A549 (cell line): ENCODE measurements at regions not wholly inside any gene's neighbourhood (a gene's known extent, or its start where the extent isn't known, plus 50 kb on each side); places are given as distances from the start of the nearest gene placed in this dataset.

Source experiments
- ATAC-seq, 2 experiments: fragments of 200-7000 bp in 1 of 2; fragments of >200 bp in 1 of 2; cut with Nextera tagmentation in 1 of 2; cut with Tn5 transposase in 1 of 2; 3 replicates each; pipeline versions ENCODE4 v1.8.0 to v1.9.1; 2018 to 2020; ENCODE audit warnings: mild to moderate bottlenecking in 1 of 2, moderate library complexity in 1 of 2
- CTCF ChIA-PET: fragments of 300-600 bp; sonication (Branson Sonifier 250); formaldehyde crosslinking; extraction: SDS; loops from one replicate; lab custom pipeline; 2021; ENCODE audit warnings: antibody characterized with exemption, inconsistent platforms; lab: Yijun Ruan, JAX
- POLR2A ChIA-PET: fragments of 350-600 bp; formaldehyde crosslinking; extraction: SDS; loops from one replicate; lab custom pipeline; 2021; ENCODE audit warnings: antibody characterized with exemption, inconsistent platforms; lab: Yijun Ruan, JAX
- DNase-seq, 2 experiments: peaks; one replicate each; pipeline versions ENCODE4 v3.0.0 to v3.0.0-alpha.2; 2011 to 2016; ENCODE audit warnings: low read depth in 1 of 2, low spot score in 1 of 2
- FAIRE-seq: peaks from 2 replicates; lab custom pipeline; 2011; peaks lifted over from hg19 to GRCh38; lab: Jason Lieb, UNC
- H3K27ac ChIP-seq, 2 experiments: fragments of >200 bp; sonication (Bioruptor Twin); formaldehyde crosslinking; 3 replicates each; pipeline ENCODE4 v1.5.1; 2016 to 2017
- H3K4me1 ChIP-seq: fragments of >200 bp; sonication (Bioruptor Twin); formaldehyde crosslinking; 3 replicates; pipeline ENCODE4 v1.6.1; 2016
- H3K4me2 ChIP-seq: fragments of >200 bp; sonication (Bioruptor Twin); formaldehyde crosslinking; 3 replicates; pipeline ENCODE4 v1.6.1; 2016
- H3K4me3 ChIP-seq: fragments of >200 bp; sonication (Bioruptor Twin); formaldehyde crosslinking; 3 replicates; pipeline ENCODE4 v1.5.1; 2016
- H3K9me3 ChIP-seq: fragments of >200 bp; sonication (Bioruptor Twin); formaldehyde crosslinking; 3 replicates; pipeline ENCODE4 v1.6.1; 2016
- ATOH8 ChIP-seq: fragments of 250-450 bp; sonication (Bioruptor Pico); IDR thresholded peaks from 2 replicates; pipeline ENCODE4 v1.5.0; 2020; ENCODE audit warnings: low read depth, mild to moderate bottlenecking, moderate library complexity
- CBX8 ChIP-seq: fragments of 200-600 bp; sonication (generic); IDR thresholded peaks from 2 replicates; pipeline ENCODE4 v1.6.1; 2016
- CHD2 ChIP-seq: fragments of 150-350 bp; IDR thresholded peaks from 2 replicates; pipeline ENCODE4 v1.6.1; 2014; ENCODE audit warnings: low read length; ENCODE audit not compliant: partially characterized antibody
- EHF ChIP-seq: fragments of 250-450 bp; sonication (Bioruptor Pico); IDR thresholded peaks from 2 replicates; pipeline ENCODE4 v1.5.0; 2020; ENCODE audit warnings: mild to moderate bottlenecking
- EHMT2 ChIP-seq: fragments of 200-600 bp; sonication (generic); IDR thresholded peaks from 2 replicates; pipeline ENCODE4 v1.6.1; 2016; ENCODE audit warnings: antibody characterized with exemption, low read depth, mild to moderate bottlenecking, moderate library complexity
- ESRRA ChIP-seq: fragments of 150-350 bp; IDR thresholded peaks from 2 replicates; pipeline ENCODE4 v1.6.1; 2014; ENCODE audit warnings: mild to moderate bottlenecking, low read length, borderline replicate concordance
- HES2 ChIP-seq: fragments of >200 bp; sonication (Bioruptor Twin); formaldehyde crosslinking; IDR thresholded peaks from 2 replicates; pipeline ENCODE4 v1.6.1; 2016
- JUN ChIP-seq, 2 experiments: fragments of >200 bp; sonication (Bioruptor Twin); formaldehyde crosslinking; IDR thresholded peaks; 2 replicates in 1 of 2; 3 replicates in 1 of 2; pipeline ENCODE4 v1.6.1; 2016 to 2017
- KDM5A ChIP-seq: fragments of 200-600 bp; sonication (generic); IDR thresholded peaks from 2 replicates; pipeline ENCODE4 v1.6.1; 2016; ENCODE audit warnings: antibody characterized with exemption, mild to moderate bottlenecking
- MAFK ChIP-seq: fragments of 450-650 bp; IDR thresholded peaks from 2 replicates; pipeline ENCODE4 v1.6.1; 2014; ENCODE audit not compliant: partially characterized antibody
- MAZ ChIP-seq: fragments of 150-350 bp; IDR thresholded peaks from 2 replicates; pipeline ENCODE4 v1.6.1; 2014; ENCODE audit warnings: antibody characterized with exemption, low read depth, low read length, borderline replicate concordance
- MYC ChIP-seq: IDR thresholded peaks from 2 replicates; pipeline ENCODE4 v1.6.1; 2012; ENCODE audit warnings: mild to moderate bottlenecking, inconsistent platforms, low read length, improper control_type of control experiment, borderline replicate concordance
- NR3C1 ChIP-seq: fragments of >200 bp; sonication (Bioruptor Twin); formaldehyde crosslinking; IDR thresholded peaks from 3 replicates; pipeline ENCODE4 v1.6.1; 2017
- RARB ChIP-seq: fragments of 250-450 bp; sonication (Bioruptor Pico); IDR thresholded peaks from 2 replicates; pipeline ENCODE4 v1.8.0; 2021; ENCODE audit warnings: mild to moderate bottlenecking, moderate library complexity
- RCOR1 ChIP-seq: fragments of 150-350 bp; IDR thresholded peaks from 2 replicates; pipeline ENCODE4 v1.6.1; 2014; ENCODE audit warnings: antibody characterized with exemption, low read length, low read depth
- SREBF2 ChIP-seq: fragments of 450-650 bp; IDR thresholded peaks from 2 replicates; pipeline ENCODE4 v1.6.1; 2014; ENCODE audit warnings: mild to moderate bottlenecking, moderate library complexity
- TFCP2L1 ChIP-seq: fragments of 250-450 bp; sonication (Bioruptor Pico); IDR thresholded peaks from 2 replicates; pipeline ENCODE4 v1.5.0; 2021; ENCODE audit warnings: mild to moderate bottlenecking
- USF2 ChIP-seq: fragments of 450-650 bp; IDR thresholded peaks from 2 replicates; pipeline ENCODE4 v1.6.1; 2014; ENCODE audit warnings: antibody characterized with exemption
- ZNF302 ChIP-seq: fragments of 250-450 bp; sonication (Bioruptor Pico); IDR thresholded peaks from 2 replicates; pipeline ENCODE4 v1.9.0; 2021; ENCODE audit warnings: inconsistent platforms, mild to moderate bottlenecking, moderate library complexity
- ZSCAN20 ChIP-seq: fragments of 250-450 bp; sonication (Bioruptor Pico); IDR thresholded peaks from 2 replicates; pipeline ENCODE4 v1.8.0; 2022; ENCODE audit warnings: mild to moderate bottlenecking, moderate library complexity
- whole genome bisulfite sequencing: methylation state at CpG from one replicate; pipeline ENCODE4 v1.1.6; 2017; ENCODE audit errors: missing lambda C conversion rate; 5-methylcytosine and 5-hydroxymethylcytosine counted together

- Histone ChIP-seq H3K4me3 (no peak overlapping the region), H3K27ac (no peak overlapping the region), H3K4me2 (no peak overlapping the region), H3K9me3 (no peaks in the 10 kb centered on the region), H3K4me1 (no peaks in the 10 kb centered on the region)
- 24% methylated on average over 7 of the region's 7 CpGs for WGBS
- no peak for FAIRE-seq
- CTCF ChIA-PET, result no interaction called here
- POLR2A ChIA-PET, result no interaction called here
- DNase-seq, result no peak
- TF ChIP-seq ZNF302 (CRISPR knock-in tag) (no peak), RARB (CRISPR knock-in tag) (no peak), CBX8 (no peak), CHD2 (no peak), SREBF2 (no peak), JUN (IDR thresholded peaks at IDR 0.05) (no peak), MAFK (no peak), ATOH8 (CRISPR knock-in tag) (no peak), RCOR1 (no peak), MAZ (no peak), EHMT2 (no peak), USF2 (no peak), ZSCAN20 (CRISPR knock-in tag) (no peak), HES2 (no peak), TFCP2L1 (CRISPR knock-in tag) (no peak), MYC (no peak), NR3C1 (no peak)
- ATAC-seq, result no peak; a peak in 1 of 6 replicates
Measured at GRCh38 chr14:94962166-94962575, 192.3 kb upstream of the GSC start.

GRCh38 chr14:94961386-94962165 lies 191.7 kb upstream of the GSC start:
- Histone ChIP-seq H3K9me3 (no peaks in the 10 kb centered on the region), H3K27ac (no peak overlapping the region), H3K4me3 (no peak overlapping the region), H3K4me2 (no peak overlapping the region), H3K4me1 (no peaks in the 10 kb centered on the region)
- FAIRE-seq (no peak), ATAC-seq (no peak), DNase-seq (no peak)
- no peak for TF ChIP-seq EHF
- TF ChIP-seq ATOH8 (CRISPR knock-in tag), result no peak
- TF ChIP-seq ESRRA, result no peak
- ChIA-PET CTCF (no interaction called here), POLR2A (no interaction called here)
- 30% methylated on average over 19 of the region's 19 CpGs for WGBS

GRCh38 chr14:94960285-94961001 lies 190.5 kb upstream of the GSC start:
- FAIRE-seq, result no peak
- POLR2A ChIA-PET, result no interaction called here
- ATAC-seq, result no peak

More at GRCh38 chr14:94960285-94961001, 190.5 kb upstream of the GSC start:
- Histone ChIP-seq H3K4me2 (no peak overlapping the region), H3K4me3 (no peak overlapping the region), H3K9me3 (no peaks in the 10 kb centered on the region), H3K4me1 (no peaks in the 10 kb centered on the region), H3K27ac (no peak overlapping the region)
- 55% methylated on average over 9 of the region's 9 CpGs for WGBS
- no peak for DNase-seq
- TF ChIP-seq KDM5A (no peak), MYC (no peak)
- CTCF ChIA-PET, result no interaction called here
